GM18499 (cell line): ENCODE measurements at regions not wholly inside any gene's neighbourhood (a gene's known extent, or its start where the extent isn't known, plus 50 kb on each side); places are given as distances from the start of the nearest gene placed in this dataset.
"Not testable (repeated sequence)": the region's sequence is repeated elsewhere in the genome, so short reads cannot be mapped to it uniquely, and the experiment has no call there.

Experiments used
- ATAC-seq: cut with Tn5 transposase; IDR thresholded peaks from one replicate; pipeline ENCODE4 v1.9.1; 2021; ENCODE audit warnings: moderate number of reproducible peaks; ENCODE audit not compliant: insufficient read depth, unreplicated experiment

DNA sequence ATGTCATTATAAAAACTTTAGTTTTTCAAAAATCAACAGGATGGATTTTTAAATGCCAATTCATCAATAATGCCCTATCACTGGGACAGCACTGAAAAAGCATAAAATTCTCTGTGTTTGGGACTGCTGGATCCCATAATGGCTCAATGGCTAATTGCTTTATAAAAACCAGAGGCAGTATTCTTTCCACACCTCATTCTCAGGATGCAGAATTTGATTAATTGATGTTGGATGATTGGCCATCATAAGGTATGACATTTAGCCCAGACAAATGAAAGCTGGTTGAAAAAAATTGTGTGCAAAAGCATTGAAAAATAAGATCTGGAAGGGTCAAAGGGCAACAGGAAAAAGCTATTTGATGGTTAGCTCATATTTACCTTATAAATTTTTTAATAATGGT, 362.2 kb upstream of the SNX7 start:
- ATAC-seq, result no peak

DNA sequence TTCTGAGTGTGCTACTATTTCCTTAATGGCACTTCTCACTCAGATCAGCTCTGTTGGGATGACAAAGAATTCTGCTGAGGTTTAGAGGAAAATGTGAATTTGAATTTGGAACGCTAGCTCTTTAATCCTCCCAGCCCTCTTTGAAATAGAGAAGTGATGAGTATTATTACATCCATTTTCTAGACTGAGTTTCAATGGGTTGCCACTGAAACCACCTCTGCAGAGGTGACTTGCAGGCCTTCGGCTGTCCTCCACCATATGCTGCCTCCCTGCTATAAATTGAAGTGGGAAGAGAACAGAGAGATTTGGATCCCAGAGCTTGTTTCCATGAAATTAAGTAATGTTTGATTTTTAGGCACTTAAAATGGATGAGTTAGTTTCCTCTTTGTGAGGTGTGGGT, 363.2 kb upstream of the SNX7 start:
- no peak for ATAC-seq

DNA sequence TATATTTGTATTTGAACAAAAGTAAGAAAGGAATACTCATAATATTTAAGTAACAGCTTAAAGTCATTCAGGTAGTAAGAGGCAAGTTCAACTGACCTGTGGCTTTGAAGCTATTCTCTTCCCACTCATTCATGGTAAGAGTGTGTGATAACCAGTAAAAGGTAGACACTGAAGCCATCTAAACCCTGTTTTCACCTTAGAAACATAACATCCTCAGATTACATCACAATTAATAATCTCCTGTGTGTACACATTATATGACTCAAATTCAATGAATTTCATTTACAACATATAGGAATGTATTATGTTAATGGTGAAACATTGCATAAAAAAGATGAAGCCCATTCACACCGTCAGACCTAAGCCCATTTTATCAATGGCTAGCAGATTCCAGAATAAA, 364.8 kb upstream of the SNX7 start:
- no peak for ATAC-seq

DNA sequence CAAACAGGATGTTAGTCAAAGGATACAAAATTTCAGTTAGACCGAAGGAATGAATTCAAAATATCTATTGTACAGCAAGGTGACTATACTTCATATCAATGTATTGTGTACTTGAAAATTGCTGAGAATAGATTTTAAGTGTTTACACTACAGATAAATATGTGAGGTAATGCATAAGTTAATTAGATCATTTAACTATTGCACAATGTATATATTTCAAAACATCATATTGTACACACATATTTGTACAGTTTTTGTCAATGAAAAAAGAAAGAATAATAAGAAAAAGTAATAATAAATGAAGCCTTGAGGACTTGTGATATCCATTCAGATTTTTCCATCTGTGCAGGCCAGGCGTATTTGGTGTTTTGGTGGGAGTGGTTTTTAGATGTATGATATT, 367.4 kb upstream of the SNX7 start:
- no peak for ATAC-seq

DNA sequence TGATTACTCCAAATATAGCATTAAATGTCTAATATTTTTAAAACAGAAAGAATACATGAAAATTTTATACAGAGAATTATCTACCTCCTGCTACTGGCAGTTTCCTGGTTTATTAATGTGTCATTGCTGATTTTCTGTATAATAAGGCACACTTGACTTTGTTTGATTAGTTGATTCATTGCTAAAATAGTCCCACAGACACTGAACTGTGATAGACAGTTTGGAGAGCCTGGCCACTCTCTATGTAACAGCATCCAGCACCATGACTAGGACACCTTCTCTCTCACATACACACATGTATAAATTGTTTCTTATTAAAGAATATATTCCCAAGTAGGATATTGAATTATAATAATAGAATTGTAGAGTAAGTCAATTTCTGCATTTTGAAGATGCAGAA, 368.5 kb upstream of the SNX7 start:
- ATAC-seq, result no peak

DNA sequence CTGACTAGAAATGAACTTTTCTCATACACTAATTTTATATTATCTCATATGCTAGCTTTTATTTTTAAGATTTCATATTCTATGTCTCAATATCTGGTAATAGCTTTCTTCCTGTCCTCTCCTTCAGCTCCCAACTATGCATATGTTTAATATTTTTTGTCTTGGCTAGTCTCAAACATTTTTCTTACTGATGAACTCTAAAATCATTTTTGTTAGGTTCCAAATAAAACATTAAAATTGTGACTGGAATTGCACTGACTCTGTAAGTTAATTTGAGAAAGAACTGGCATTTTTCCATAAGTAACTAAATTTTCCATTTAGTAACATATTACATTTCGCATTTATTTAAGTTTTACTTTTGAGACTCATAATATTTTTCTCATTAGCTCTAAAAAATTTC, 368.5 kb upstream of the DPYD start:
- ATAC-seq, result no peak

DNA sequence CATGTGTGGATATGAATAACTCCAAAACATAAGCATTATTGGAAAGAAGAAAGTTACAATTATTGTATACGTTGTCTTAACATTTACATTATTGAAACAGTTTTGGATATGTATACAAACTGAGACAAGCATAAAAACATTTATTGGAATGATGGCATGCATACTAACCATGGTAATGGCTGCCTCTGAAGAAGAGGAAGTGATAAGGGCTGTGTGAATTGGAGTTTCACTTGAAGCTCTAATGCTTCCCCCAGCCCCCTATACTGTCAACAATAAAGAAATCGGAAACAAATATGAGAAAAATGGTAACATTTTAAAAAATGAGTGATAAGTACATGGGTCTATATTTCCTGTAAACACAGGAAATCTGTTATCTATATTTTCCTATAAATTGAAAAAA, 367.7 kb upstream of the DPYD start:
- ATAC-seq, result no peak

DNA sequence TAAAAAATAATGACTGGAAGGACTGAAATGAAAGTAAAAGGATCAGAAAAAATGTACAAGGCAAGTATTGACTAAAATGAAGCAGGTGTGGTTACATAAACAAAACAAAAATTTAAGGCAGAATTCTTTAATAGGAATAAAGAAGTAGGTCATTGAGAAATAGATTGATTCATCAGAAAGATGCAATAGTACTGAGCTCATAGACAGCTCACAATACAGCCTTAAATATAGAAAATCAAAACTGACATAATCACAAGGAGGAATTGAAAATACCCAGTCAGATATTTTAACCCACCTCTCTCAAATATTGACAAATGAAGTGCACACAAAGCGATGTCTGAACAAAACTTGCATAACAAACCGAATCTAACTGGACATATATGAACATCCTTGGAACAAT, 366.8 kb upstream of the DPYD start:
- no peak for ATAC-seq

DNA sequence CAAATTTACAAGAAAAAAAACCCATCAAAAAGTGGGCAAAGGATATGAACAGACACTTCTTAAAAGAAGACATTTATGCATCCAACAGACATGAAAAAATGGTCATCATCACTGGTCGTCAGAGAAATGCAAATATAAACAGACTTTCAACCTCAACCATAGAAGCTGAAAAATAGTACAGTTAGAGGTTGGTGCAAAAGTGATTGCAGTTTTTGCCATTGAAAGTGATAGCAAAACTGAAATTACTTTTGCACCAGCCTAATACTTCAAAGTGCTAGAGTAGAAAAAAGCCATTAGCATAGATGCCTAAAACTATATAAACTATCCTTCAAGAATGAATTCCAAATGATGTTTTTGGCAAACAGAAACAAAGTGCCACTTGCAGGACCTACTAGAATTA, 365.8 kb upstream of the DPYD start:
- ATAC-seq, result no peak

DNA sequence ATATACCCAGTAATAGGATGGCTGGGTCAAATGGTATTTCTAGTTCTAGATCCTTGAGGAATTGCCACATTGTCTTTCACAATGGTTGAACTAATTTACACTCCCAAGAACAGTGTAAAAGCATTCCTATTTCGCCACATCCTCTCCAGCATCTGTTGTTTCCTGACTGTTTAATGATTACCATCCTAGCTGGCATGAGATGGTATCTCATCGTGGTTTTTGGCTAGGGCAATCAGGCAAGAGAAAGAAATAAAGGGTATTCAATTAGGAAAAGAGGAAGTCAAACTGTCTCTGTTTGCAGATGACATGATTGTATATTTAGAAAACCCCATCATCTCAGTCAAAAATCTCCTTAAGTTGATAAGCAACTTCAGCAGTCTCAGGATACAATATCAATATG, 364.5 kb upstream of the DPYD start:
- not testable (repeated sequence) for ATAC-seq

DNA sequence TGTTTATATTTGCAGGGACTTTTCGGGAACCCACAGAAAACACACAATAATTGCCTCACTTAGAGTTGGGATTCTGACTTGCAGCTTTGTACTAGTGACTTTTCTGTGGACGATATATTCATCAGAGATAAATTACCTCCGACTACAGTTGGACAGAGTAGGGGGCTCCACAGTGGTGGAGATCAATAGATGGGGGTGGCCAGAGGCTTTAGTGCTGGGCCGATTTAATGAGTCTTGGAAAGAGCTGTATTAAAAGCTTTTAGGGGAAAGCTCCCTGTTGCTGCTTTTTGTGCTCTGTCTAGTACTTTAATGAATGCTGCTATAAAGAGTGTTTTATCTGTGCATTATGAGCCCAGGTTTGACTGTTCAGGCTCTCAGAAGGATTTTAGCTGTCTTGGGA, 359.2 kb upstream of the DPYD start:
- no peak for ATAC-seq

DNA sequence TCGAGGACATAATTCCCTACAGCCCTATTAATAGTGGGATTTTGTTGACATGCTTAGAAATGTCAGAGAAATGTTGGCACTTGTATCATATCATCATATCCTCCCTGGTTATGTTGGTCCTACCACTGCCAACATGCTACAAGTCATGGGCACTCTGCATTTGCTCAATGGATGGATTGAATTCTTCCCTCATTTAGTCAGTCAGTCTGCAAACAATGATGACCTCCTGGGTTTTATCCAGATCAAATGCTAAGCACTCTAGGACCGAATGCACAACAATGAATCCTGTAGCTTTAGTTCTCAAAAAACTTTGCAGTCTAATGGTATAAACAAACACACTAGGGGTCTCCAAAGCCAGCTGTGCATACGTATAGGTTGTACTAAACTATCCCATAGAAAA, 357.2 kb upstream of the DPYD start:
- no peak for ATAC-seq

DNA sequence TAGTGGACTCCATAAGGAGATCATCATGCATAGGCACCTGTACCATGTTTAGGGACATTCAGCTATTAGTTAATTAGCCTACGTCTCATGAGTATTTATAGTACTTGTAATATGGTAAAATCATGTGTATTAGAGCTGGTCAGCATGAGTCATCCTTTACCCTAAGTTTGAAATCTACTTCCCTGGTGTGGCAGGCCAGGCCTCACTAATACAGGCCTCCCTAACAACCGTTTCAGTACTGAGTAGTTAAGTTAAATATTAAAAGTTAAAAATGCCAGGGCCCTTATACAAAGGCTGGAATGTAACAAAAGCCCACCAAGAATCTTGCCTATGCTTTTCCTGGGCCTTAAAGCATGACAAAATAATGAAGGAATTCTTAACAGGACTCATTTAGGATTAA, 356.3 kb upstream of the DPYD start:
- ATAC-seq, result no peak

DNA sequence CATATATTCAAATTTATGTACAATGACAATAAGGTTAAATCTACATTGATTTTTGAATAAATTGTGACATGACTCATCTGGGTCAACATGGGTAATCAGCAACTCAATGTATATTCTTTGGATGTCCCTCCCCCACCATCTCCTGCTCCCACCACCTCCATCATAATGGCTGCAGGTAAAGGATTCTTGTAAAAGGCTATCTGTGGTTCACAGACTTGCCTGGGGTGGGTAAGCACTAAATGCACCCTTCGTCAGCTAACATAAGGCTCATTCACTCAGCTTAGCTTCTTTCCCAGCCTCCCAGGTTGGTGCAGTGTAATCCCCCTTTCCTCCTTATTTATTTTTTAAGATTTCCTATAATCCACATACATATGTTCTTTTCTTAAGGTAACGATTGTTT, 355.7 kb upstream of the DPYD start:
- no peak for ATAC-seq

DNA sequence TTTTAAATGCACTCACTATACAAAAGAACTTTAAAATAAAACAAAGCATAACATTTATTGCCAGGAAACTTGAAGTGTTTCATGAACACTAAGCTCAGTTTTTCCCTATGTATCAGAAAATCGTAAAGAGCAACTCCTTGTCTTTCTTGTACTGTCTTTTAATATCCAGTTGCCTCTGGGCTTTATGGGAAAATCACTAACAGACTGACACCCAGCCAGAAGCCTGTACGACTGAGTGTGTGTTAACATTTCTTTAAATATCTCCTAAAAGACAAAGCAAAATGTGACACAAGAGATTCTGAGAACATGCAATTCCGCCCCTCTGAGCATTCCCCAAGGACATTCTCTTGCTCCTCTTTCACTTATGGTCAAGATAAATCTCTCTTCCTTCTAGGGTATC, 347.5 kb upstream of the DPYD start:
- ATAC-seq, result no peak

DNA sequence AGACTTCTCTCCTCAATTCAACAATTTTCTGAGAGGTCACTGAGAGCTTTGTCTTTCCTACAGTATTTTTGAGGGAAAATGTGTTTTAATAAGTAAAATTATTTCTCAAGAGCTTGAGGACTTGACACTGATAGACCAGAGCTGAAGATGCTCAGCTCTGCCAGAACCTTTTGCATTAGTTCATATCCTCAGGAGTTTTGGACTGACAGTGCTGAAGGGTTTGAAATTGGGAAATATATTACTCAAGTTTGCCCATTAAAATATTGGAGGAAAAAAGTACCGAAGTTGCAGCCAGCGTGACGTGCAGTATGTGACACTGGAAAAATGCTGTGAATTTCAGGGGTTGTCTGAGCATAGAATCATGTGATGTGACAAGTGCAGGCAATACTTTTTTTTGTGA, 346.6 kb upstream of the DPYD start:
- ATAC-seq, result no peak

DNA sequence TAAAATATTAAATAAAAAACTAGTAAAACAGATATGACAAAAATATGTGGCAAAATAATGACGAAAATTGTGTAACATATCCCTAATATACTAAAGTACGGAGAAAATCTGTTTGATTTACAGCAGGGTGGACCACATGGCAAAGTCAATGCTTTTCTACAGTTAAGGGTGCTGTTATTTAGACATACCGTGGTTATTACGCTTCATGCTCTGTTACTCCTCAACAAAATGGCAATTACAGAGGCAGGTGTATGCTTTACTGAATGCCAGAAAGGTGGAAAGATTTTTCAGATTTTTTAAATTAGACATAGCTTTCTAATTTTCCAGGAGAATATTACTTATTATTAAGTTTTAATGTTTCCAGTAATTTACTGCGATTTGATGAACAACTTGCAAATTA, 343.9 kb upstream of the DPYD start:
- no peak for ATAC-seq

DNA sequence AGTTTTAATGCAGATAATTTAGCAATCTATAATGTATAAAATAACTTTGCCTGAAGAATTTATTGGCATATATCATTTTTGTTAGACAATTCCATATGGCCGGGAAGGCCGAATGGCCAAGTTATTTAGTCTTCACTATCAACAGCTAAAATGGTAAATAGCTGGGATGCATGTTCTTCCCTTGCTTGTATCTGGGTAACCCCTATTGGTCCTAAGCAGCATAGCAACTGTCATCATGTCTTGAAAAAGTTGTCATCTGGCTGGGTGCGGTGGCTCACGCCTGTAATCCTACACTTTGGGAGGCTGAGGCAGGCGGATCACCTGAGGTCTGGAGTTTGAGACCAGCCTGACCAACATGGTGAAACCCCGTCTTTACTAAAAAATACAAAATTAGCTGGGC, 340.0 kb upstream of the DPYD start:
- no peak for ATAC-seq

DNA sequence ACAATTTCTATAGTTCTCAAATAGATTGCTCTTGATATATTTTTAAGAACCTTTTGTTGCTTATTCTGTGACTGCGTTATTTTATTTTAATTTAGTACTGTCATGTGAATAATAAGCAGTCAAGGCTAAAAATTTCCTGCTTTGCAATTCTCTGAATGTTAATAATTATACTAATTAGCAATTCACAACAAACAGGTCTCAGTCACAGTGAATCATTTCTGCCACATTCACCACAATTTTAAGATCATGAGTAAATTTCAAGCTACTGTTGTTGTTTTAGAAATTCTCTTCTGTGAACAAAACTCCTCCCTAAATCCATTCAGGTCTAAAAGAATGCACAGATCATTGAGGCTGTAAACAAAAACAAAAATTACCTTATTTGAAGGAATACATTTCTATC, 339.6 kb upstream of the DPYD start:
- no peak for ATAC-seq

DNA sequence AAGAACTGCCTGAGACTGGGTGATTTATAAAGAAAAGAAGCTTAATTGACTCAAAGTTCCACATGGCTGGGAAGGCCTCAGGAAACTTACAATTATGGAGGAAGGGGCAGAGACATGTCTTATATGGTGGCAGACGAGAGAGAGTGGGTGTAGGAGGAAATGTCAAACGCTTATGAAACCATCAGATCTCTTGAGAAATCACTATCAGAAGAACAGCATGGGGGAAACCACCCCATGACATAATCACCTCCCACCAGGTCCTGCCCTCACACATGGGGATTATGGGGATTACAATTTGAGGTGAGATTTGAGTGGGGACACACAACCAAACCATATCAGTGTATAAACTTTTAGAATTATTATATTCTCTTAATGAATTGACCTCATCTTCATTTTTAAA, 335.9 kb upstream of the DPYD start:
- ATAC-seq, result no peak

DNA sequence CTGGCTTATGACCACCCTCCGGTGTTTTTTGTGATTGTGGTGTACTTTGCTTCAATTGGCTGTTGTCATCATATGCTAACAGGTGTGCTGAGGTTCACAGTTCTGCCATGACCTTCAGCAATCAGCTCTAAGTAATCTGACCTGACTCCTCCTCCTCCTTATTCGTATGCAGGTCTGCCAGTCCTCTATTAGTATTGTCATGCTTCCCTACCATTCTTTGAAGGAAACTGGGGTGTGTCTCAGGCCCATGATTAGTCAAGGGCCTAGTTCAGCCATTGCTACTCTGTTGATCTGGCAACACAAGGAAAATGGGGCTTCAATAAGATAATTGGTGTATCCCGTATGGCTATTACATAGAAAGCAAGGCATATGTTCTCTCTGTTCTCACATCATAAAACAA, 332.3 kb upstream of the DPYD start:
- ATAC-seq, result no peak

DNA sequence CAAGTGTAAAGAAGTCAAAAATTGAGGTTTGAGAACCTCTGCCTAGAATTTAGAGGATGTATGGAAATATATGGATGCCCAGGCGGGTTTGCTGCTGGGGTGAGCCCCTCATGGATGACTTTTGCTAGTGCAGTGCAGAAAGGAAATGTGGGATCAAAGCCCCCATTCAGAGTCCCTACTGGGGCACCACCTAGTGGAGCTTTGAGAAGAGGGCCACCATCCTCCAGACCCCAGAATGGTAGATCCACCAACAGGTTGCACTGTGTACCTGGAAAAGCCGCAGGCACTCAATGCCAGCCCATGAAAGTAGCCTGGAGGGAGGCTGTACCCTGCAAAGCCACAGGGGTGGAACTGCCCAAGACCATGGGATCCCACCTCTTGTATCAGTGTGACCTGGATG, 330.7 kb upstream of the DPYD start:
- no peak for ATAC-seq

DNA sequence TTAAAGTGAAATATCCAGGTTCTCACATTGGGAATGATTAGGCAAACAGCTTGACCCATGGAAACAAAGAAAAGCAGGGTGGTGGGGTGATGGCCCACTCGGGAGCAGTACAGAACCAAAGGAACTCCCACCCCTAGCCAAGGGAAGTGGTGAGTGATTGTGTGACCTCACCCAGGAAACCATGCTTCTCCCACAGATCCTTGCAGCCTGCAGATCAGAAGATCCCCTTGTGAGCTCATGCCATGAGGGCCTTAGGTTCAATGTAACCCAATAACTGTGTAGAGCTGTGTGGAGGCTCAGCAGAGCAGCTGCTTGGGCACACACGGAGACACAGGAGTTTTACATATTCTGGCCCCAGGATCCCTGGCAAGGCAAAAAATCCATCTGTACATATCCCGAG, 311.8 kb upstream of the DPYD start:
- no peak for ATAC-seq

DNA sequence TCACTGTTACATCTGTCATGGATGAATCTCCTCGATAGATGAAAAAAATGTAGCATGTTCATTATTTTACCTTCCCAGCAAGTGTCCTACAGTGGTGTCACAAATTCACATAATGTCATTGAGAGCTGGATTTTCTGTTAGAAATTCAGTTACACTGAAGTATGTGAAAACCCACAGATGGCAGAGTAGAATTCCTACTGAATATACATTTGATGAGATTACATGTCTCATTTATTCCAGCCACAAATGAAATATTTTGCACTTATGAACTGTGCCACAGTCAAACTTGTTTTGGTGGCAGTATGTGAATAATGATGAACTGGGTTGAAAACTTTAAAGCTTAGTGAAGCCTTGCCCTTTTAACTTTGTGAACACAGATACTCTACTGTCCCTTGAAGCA, 301.9 kb upstream of the DPYD start:
- no peak for ATAC-seq
